Peyer's patch (tissue), 4 donors: ENCODE measurements at regions not wholly inside any gene's neighbourhood (a gene's known extent, or its start where the extent isn't known, plus 50 kb on each side); places are given as distances from the start of the nearest gene placed in this dataset.

Experiments used
- CTCF ChIP-seq, 6 experiments: fragments of 450-650 bp in 4 of 6; fragments of 200-600 bp in 2 of 6; sonication (generic) in 1 of 6; IDR thresholded peaks; one replicate each; pipeline ENCODE4 v1.5.1; 2017 to 2019; ENCODE audit warnings: antibody characterized with exemption in 6 of 6, mild to moderate bottlenecking in 3 of 6, moderate library complexity in 1 of 6
- POLR2A ChIP-seq, 2 donors: fragments of 450-650 bp; IDR thresholded peaks; one replicate each; pipeline ENCODE4 v1.5.1; 2017; ENCODE audit warnings: antibody characterized with exemption in 2 of 2, mild to moderate bottlenecking in 2 of 2, moderate library complexity in 2 of 2

GRCh38 chr7:84471576-84471975 is 277.0 kb upstream of the SEMA3A start:
- TF ChIP-seq CTCF (IDR thresholded peaks at IDR 0.05) (no peak), POLR2A (IDR thresholded peaks at IDR 0.05) (no peak)
